Endothelial cell of hepatic sinusoid (primary cell): ENCODE measurements at regions not wholly inside any gene's neighbourhood (a gene's known extent, or its start where the extent isn't known, plus 50 kb on each side); places are given as distances from the start of the nearest gene placed in this dataset.
"Not testable (repeated sequence)": the region's sequence is repeated elsewhere in the genome, so short reads cannot be mapped to it uniquely, and the experiment has no call there.

Experiments used
- in situ Hi-C: cut with HindIII; loops from 2 replicates; pipeline ENCODE4 v1.10.0; 2017; ENCODE audit warnings: low sequenced_read_pairs

DNA sequence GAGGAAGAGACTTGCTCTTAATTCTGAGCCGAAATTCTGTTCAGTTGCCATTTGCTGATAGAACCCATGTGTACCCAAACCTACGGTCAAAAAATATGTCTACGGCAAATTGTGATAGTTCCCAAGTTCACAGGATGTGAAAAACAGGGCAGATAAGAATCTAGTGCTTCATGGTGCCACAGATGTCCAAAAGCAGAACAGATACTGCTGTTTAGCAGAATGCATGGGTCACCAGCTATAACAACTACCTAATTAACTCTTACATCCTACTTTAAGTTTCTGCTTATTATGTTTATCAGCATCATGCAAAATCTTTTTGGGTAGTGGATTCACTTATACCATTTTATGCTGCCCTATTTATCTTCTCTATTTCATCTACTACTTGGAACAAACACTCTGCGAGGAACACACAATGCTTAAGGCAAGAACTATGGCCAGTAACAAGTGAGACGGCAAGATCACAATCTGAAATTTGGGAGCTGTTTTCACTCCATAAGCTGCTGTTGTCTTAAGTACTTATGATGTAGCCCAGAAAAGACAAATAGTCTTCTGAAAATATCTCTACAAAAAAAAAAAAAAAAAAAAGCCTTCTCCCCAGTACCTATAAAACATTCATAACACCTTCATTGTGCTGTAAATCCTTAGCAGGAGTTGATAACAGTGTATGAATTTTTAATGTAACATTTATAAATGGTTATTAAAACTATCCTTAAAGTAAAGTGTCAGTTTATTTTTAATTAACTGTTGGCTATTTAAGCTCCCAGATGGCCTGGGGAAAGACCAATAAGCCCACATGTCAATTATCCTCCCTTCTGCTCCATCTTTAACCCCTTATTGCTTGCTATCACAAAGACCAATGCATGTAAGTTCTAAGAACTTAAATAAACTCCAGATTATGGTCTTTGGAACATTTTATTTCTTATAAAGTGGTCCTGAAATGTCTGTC, 232.3 kb downstream of the TLR4 start:
- in situ Hi-C loops = no loop called here

DNA sequence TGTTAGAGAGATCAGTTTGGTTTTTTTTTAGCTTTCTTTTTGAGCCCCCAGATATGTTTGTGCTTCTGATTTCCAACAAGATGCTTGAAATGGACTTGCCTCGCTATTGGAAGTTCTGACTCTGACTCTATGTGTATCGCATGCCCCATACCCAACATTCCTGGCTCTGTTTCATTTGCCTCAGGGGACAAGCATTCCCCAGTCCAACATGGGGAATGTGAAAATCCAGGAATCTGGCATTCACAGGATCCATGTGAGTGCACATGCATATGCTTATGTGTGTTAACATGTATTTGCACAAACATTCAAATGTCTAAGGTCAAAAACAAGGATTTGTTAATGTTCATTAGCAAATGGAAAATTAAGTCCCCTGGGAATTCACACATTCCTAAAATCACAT, 233.9 kb downstream of the TLR4 start:
- in situ Hi-C loops = no loop called here

DNA sequence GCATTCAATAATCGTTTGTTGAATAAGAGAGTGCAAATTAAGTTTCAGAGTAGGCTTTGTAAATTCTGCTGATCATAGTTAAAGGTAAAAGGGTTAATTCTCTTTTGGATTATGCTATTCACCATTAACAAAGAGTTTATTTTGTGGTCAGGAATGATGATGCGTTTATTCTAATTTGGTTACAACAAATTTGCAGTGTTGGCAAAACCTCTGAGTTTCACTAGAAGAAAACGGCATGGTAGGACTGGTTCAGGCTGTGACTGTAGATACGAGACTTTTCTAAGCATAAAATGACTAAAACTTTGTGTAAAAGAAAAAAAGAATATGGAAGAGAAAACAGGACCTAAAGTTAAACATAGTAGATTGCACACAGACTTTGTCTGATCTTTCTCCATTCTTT, 234.7 kb downstream of the TLR4 start:
- in situ Hi-C loops = no loop called here

DNA sequence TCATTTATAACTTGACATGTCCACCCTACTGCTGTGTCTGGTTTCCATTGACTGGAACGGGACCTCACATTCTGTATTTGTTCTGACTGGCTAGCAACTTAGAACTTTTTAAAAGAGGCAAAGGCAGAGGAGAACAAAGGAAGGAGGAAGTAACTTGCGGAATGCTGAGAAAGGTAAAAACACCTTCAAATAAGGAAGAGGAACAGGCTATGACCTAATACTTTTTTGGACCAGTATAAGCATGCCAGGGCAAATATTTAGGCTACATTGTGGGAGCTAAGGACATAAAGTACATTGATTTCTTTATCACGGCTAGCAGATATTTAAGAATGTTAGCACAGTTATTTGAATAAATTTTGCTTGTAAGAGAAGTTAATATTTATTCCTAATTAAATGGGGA, 240.5 kb downstream of the TLR4 start:
- in situ Hi-C loops = not testable (repeated sequence)

DNA sequence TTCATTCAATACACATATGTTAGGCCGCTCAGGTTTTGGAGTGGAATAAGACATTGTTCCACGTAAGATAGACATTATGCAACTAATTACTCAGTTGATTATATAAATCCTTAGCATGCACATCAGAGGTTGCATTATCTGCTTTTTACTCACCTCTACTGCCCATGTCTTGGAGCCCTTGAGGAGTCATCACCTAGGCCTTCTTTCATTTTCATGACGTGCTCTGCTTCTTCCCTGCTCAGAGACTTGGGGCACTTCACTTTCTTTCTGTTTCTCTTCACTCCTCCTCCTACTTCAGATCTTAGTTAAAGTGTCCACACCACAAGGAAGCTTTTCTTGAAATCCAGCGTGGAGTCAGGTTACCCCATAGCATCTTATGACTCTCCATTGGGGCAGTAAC, 241.1 kb downstream of the TLR4 start:
- in situ Hi-C loops = no loop called here

DNA sequence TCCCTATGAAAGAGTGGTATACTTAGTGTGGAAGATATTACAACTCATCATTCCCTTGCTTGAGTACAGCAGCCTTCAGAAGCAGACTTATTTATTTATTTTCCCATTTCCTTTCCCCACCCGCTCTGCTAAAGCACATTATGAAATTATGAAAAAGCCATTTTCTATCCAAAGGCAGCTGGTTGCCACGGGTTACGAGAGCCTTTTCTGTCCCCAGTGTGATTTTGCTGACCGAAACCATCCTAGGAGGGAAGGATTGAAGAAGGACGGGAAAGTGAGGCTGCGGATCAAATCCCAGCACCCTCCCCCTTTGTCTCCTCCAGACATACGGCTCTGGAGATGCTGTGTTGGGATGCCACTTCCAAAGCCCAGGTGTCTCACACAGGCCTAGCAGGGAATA, 246.9 kb downstream of the TLR4 start:
- in situ Hi-C loops = no loop called here

DNA sequence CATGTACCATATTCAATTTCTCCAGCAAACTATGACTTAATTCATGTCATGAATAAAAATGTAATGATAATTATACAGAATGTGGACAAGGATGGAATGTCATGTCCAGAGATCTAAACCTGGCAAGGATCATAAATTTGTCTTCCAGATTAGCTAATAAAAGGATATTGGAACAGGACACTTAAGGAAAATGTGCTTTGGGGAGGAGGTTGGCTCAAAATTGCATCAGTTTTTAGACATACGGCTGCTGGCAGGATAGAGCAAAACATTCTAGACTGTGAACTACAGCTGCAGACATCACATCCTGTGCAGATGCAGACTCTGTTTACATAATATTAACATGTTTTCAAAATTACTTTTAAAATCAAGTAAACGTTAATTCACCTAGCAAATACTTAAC, 248.4 kb downstream of the TLR4 start:
- in situ Hi-C loops = no loop called here

DNA sequence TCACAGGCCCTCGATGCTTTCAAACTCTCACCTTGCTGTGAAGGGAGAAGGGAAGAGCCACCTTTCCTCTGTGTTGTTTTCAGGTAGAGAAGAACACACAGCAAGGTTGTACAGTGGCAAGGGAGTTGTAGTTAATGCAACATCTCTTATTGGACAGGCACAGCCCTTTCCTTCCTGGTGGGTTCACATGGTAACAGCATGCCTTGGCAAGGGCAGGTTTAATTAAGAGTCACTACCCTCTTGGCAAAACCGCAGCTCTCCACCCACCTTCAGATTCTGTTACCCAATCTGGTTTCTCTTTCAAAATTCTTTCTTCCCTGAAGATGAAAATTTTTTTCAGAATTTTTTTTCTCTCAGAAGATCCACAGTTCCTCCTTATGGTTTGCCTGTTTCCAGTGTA, 253.1 kb downstream of the TLR4 start:
- in situ Hi-C loops = no loop called here

DNA sequence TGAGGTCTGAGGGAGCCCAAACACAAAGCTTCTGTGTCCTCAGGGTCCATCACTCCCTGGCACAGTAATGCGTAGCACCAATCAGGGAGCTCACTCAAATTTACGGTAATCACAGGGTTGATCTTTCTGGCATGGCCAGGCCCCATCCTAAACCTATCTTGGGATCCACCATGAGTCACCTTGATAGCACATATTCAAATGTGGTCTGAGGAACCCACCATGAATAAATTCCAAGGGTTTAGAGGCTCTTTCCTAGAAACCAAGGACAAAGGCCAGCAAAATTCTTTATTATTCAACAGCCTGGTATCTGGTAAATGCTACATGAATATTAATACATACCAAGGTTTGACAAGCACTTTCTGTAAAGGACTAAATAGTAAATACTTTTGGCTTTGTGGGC, 254.5 kb downstream of the TLR4 start:
- in situ Hi-C loops = no loop called here

DNA sequence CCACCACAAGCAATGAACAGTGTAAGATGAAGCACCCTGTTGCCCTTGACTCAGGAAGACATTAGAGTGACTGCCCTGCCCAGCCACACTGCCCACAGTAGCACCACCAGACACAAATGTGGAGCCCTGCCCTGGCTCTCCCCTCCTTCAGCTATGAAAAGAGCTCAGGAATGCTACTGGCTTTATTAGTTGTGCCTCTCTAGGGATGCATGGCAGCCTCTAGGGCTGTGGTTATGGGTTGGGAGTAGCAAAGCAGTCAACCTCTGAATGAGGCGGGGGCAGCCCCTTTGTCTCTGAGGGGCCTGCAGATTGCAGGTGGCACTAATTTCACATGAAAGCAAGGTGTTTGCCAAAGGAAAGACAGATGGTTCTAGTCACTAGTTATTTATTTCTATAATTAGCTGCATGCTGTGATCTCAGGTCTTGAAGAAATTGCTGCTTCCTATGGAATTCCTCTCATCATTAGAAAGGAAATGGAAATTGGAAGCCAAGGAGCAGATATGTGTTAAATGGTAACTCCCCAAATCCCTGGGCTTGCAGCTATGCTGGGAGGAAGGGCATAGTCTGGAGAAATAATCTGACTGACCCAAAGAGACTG, 259.4 kb downstream of the TLR4 start:
- in situ Hi-C loops = no loop called here

DNA sequence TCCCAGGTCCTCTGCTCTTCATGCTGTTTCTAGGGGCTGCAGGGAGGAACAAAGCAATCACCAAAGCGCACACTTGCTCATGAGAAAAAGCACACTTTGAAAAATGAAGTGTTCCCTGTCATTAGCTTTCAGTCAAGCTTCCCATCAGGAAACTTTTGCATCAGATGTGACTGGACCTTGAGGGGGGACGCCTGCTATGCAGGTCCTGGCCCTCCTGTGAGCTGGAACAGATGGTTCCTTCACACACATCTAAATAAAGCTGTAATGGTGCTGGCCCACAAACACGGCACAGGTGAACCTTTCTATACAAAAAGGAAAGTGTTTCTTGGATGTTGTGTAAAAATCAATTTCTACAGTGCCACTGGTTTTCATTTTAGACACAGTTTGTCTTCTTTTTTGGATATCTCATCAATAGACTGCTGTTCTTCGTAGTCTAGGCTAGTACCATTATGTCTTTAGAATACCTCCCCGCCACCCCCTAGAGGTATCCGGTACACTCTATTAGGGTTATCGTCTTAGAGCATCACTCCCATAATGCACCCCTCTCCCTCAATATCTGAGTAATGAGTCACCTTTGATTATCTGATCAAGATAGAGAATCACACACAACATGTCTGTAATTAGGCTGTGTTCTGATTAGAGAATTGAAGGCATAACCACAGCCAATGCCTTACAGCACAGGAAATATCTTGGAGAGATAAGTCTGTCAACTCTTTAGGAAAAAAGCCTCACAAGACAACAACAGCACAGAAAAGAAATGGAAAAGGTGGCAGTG, 266.3 kb downstream of the TLR4 start:
- in situ Hi-C loops = no loop called here

DNA sequence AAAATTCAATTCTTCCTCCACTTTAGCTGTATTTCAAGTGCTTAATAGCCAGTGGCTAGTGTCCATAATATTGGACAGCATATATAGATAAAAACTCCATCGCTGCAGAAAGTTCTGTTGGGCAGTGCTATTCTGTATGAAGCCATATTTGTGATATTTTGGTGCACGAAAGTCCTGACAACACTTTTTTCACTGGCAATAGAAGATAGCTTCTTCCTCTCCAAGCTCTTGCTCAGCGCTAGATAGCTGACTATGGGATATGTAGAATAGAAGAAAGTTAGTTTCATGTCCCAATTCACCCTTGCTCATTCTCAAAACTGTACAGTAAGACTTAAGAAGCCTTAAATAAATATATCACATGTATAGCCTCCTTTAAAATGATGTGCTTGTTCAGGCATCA, 269.9 kb downstream of the TLR4 start:
- in situ Hi-C loops = no loop called here

DNA sequence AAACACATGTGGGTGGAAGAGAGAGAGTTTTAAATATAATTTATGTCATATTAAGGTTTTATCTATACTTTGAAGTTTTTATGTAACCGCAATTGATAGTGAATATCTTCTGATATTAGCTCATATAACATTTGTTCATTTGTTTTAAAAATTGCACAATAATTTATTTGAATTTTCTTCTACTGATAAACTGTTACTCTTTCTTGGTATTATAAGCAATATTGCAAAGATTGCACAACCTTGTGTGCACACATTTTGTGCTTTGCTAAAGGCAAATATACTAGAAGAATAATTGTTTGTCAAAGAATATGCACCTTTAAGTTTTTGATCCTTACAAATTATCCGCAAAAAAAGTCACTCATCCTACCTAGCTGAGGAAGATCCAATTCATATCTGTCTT, 275.7 kb downstream of the TLR4 start:
- in situ Hi-C loops = no loop called here

DNA sequence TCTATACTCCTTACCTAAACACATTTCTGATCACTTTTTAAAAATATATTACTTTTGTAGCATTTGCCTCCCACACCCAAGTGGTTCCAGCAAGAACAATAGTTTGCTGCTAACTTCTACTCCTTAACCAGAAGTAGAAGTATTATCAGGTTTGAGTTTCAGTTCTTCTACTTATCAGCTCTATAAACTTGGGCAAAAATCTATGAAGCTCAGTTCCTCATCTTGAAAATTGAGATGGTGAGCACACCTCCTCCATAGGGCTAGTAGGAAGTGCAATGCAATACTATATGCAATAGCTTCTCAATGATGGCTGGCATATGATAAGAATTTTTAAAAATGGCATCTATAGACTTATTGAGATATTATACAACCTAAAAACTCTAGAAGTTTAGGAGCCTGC, 283.7 kb downstream of the TLR4 start:
- in situ Hi-C loops = no loop called here

DNA sequence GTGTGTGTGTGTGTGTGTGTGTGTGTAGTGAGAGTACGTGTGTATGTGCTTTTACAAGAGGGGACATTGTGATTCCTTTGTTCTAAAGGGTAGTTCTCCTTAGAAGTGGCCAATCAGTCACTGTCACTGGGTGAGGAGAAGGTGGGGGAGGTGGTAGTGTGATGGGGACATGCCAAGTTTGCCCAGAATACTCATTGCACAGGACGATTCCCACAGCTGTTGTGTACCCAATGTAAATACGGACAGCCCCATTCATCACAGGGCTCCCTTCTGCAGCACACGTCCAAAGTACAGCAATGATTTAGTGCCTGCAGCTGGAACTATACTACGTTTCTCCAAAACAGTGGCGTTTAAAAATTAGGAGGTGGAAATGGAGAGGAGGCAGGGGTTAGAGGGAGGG, 287.8 kb downstream of the TLR4 start:
- in situ Hi-C loops = no loop called here

DNA sequence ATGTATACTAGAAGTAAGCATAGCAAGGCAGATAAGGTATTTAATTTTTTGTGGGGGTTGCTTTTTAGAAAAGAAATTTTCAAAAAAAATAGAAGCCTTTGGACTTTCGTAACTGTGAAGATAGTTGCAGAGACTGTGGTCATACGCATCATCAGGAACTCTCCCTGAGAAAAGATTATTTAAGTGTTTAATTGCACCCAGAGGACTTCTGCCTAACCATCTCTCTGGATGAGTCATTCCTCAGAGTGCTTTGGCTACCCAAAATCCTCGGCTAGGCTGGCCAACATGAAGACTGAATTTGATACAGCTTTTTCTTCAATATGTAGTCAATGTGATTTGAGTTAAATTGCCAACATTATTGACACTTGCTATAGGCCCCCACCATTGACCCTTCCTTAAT, 296.4 kb downstream of the TLR4 start:
- in situ Hi-C loops = no loop called here

DNA sequence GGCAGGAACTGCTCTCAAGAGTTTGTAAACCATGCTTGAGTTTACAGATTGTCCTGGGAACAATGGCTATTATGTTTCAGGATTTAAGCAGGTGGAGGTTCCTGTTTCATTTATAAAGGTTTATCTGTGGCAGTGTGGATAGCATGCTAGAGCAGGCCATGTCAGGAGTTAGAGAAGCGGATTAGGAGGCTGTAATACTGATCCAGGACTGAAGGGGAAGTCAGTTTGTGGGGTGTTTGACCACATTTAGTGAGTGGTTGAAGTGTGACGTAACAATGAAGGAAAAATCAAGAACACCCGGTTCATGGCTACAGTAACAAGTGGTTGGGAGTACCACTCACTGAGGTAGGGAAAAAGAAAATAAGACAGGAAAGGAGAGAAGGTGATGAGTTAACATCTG, 299.0 kb downstream of the TLR4 start:
- in situ Hi-C loops = no loop called here

DNA sequence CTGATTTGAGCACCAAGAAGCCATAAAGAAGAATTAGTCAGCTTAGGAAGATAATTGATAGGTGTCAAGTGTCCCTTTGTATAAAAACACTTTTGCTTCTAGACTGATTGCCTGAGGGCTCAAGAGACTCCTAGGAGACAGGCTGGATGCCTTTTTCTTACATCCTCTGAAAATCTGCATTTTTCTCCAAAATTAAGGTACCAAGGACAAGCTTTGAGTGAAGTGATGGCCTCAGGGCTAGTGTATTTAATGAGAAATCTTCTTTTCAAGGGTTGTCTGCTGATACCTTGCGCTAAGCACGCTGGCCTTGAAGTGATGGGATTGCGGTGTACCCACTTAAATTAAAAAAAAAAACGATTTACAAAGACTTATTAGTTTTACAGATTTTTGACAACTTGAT, 304.0 kb downstream of the TLR4 start:
- in situ Hi-C loops = no loop called here

DNA sequence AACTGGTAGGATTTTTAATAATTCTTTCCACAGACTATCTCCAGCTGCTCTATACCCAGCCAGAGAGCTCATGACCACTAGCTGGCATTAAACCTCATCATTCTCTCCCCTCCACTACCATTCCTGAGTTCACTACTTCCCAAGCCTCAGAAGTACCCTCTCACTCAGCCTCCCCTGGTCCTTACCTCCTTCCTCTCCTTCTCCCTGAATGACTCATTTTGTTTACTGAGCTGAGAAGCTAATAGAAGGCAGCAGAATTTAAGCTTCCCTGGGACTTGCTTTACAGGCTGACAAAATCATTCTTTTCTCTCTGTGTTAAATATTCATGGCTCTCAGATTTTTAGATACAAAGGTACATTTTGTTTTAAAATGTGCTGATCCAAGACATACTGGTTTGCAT, 305.4 kb downstream of the TLR4 start:
- in situ Hi-C loops = no loop called here

DNA sequence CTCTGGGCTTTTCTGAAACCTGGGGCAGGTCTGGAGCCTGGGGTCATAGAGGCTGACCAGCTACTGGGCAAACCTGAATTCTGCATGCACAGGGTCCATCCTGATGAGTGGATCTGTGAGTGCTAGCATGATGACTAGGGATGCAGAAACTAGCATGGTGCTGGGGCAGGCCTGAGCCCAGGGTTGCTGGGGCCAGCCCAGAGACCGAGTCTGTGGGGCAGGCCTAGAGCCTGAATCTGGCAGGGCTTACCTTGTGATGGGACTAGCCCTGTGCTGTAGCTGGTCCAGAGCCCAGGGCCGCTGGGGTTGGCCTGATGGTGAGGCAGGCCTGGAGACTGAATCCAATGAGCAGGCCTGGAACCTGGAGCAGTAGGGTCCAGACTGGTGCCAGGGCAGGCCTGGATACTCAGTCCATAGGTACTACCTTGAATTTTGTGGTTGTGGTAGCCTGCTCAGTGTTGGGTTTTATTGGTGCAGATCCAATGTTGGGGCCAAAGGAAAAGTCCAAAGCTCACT, 313.5 kb downstream of the TLR4 start:
- in situ Hi-C loops = no loop called here

DNA sequence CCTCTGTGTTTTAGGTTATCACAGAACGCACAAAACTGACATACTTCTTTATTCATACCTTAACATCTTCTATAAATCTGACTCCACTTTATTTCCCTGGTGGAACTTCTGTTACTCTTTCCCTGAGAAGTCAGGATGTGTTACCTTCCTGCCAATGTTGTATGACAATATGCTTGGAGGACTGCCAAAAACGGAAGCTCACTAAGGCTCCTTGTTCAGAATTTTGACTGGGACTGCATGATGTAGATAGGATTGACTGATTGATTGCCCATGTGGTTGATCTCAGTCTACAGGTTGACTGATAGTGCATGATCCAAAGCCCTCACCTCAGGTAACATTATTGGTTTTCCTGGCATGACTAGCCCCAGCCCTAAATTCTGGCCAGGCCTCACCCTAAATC, 319.4 kb downstream of the TLR4 start:
- in situ Hi-C loops = no loop called here

DNA sequence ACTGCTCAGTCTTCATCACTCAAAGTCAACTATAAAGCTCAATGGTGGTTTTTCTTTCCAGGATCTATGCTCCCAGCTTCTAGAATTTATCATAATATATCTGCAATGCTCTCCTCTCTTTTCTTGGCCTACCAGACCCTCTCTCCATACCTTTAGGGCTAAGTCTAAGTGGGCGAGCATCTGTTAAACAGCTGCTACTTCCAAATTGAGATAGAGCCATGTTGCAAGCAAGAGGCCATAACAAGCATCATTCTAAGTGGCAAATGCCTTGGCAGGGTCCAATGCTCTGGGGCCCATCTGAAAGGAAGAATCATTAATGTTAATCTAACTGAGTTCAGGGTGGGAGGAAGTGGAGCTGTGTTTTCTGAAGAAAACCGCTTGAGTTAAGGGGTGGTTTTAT, 324.0 kb downstream of the TLR4 start:
- in situ Hi-C loops = no loop called here
